Ishikawa (cell line): ENCODE measurements at regions not wholly inside any gene's neighbourhood (a gene's known extent, or its start where the extent isn't known, plus 50 kb on each side); places are given as distances from the start of the nearest gene placed in this dataset.

Experiments used
- CEBPB ChIP-seq: IDR thresholded peaks from 2 replicates; pipeline ENCODE4 v1.6.1; 2012
- EP300 ChIP-seq: IDR thresholded peaks from 2 replicates; pipeline ENCODE4 v1.6.1; 2012; ENCODE audit warnings: borderline replicate concordance

DNA sequence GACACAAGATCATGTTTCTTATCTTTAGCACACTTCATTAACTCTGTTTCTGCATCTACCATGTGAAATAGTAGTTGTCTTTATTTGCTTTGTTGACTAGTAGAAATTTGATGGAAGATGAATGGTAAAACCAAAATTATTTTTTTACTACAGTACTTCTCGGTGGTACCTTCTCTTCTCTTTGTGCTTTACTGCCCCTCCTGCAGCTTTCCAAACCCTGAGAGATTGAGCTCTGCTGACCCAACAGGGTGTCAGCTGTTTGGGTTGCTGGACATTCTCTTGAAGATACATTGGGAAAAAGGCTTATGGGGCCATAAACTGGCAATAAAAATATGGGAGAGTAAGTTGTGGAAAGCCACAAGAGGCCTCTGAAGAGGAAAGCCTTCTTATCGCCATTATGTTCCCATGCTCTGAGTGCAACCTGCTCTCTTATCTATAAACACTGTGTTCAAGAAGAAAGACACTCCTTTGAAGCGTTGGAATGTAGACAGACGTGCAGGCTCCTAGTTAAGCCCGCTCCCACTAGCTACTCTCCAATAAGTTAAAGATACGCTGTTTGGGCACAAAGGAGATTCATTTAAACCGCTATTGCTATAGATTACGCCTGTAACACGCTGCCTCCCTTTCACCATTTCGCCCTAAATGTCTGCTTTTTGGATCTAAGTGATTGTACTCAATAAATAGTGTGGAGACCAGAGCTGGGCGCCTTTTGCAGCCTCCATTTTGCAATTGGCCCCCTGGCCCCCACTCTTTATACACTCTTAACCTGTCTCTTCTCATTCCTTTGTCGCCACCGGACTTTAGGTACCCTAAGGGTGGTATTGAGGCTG lies 60.1 kb upstream of the PRSS16 start:
- TF ChIP-seq EP300 (no peak), CEBPB (no peak)
